ENCODE measurements at regions not wholly inside any gene's neighbourhood (a gene's known extent, or its start where the extent isn't known, plus 50 kb on each side); places are given as distances from the start of the nearest gene placed in this dataset.
"Not testable (repeated sequence)": the region's sequence is repeated elsewhere in the genome, so short reads cannot be mapped to it uniquely, and the experiment has no call there.

DNA sequence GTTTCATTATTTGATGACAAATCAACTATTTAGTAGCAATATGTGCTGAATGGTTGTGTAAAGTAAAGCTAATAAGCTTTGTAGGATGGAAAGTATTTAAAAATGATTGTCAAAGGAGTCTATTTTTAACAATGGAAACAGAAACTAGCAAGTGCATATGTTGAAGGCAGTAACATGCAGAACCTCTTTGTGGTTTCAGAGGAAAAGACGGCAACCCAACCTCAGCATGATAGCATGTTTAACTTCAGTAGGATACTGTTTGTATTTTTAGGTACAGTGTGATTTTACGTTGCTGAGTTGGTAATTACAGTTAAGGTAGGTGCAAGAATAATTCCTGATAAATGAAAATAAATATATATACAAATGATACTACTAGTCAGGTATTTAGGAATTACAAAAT, 545.4 kb downstream of the CDY1 start:
- H4K20me1 ChIP-seq (ENCODE audit: insufficient read depth, low read length); in situ Hi-C loops (cut with HindIII; ENCODE audit: extremely low pct_ligation_motif_present, low pct_unique_long_range_greater_than_20kb); H3K27me3 ChIP-seq (ENCODE audit: control insufficient read depth in 1 of 2, insufficient read depth in 2 of 2, low read length in 2 of 2); FAIRE-seq; BruUV-seq (replicated peaks); H3K9ac ChIP-seq (ENCODE audit: insufficient read depth, low read depth, low read length); H3K4me2 ChIP-seq (ENCODE audit: low read depth, low read length); H3K79me2 ChIP-seq (ENCODE audit: insufficient read depth, low read length); H3K9me3 ChIP-seq (ENCODE audit: low read length); H2AFZ ChIP-seq (ENCODE audit: low read length); H3K36me3 ChIP-seq (replicated peaks in 1 of 2; ENCODE audit: control insufficient read depth in 1 of 2, insufficient read depth in 2 of 2, low read length in 2 of 2); intact Hi-C loops (cut with micrococcal nuclease; ENCODE audit: unreplicated experiment); POLR2A ChIA-PET; DNase-seq (ENCODE audit: low spot score); H3K4me3 ChIP-seq (replicated peaks in 1 of 3; ENCODE audit: insufficient read depth in 1 of 3, low read depth in 2 of 3, low read length in 3 of 3); ATAC-seq; H3K27ac ChIP-seq (ENCODE audit: extremely low read length, insufficient read depth, low read length); CTCF ChIA-PET (ENCODE audit: low intra/inter-chr PET ratio, low total read pairs); H3K4me1 ChIP-seq (ENCODE audit: insufficient read depth, low read length): not testable (repeated sequence)
- no CpG with 5 or more reads among the region's 2 CpGs for WGBS (ENCODE audit: low lambda C conversion rate)

DNA sequence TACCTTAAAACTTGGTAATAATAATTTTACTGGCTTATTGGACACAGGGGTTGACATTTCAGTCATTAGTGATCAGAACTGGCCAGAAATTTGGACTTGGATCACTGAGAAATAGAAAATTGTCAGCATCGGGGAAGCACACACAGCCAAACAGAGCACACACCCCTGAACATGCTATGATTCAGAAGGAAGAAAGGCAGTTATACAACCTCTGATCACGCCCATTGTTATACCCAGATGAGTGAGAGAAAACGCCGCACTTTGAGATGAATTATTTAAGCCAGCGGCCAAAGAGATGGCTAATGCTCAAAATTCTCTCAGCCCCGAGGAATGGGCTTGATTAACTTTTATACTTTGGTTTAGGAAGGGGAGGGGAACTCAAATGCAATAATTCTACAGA, 557.4 kb downstream of the CDY1 start:
- ATAC-seq; H3K79me2 ChIP-seq (ENCODE audit: insufficient read depth, low read length); H3K4me2 ChIP-seq (ENCODE audit: low read depth, low read length); DNase-seq (ENCODE audit: low spot score); FAIRE-seq; H3K27me3 ChIP-seq (ENCODE audit: control insufficient read depth in 1 of 2, insufficient read depth in 2 of 2, low read length in 2 of 2); H2AFZ ChIP-seq (ENCODE audit: low read length); H3K27ac ChIP-seq (ENCODE audit: extremely low read length, insufficient read depth, low read length); H3K4me3 ChIP-seq (replicated peaks in 1 of 3; ENCODE audit: insufficient read depth in 1 of 3, low read depth in 2 of 3, low read length in 3 of 3); H3K9me3 ChIP-seq (ENCODE audit: low read length); H3K9ac ChIP-seq (ENCODE audit: insufficient read depth, low read depth, low read length); intact Hi-C loops (cut with micrococcal nuclease; ENCODE audit: unreplicated experiment); H3K4me1 ChIP-seq (ENCODE audit: insufficient read depth, low read length); H4K20me1 ChIP-seq (ENCODE audit: insufficient read depth, low read length); CTCF ChIA-PET (ENCODE audit: low intra/inter-chr PET ratio, low total read pairs); BruUV-seq (replicated peaks); in situ Hi-C loops (cut with HindIII; ENCODE audit: extremely low pct_ligation_motif_present, low pct_unique_long_range_greater_than_20kb); POLR2A ChIA-PET; H3K36me3 ChIP-seq (replicated peaks in 1 of 2; ENCODE audit: control insufficient read depth in 1 of 2, insufficient read depth in 2 of 2, low read length in 2 of 2): not testable (repeated sequence)
- WGBS (ENCODE audit: low lambda C conversion rate): no CpG with 5 or more reads among the region's 6 CpGs

DNA sequence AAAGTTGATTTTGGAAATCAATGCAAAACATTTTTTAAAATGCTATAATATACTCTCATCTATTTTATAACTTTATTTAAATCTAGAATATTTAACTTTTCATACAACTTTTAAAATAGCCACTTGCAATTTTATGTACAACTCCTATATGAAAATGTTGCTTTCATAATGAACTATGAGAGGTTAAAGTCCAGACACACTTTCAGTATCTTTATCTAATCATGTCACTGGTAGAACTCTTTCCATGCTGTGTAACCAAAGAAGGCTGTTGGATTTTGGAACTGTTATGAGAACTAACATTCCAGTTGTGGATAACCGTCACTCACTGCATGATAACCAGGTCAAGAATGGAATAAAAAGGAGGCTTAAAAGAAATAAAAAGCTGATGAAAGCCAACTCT, 603.1 kb downstream of the CDY1 start:
- H3K4me2 ChIP-seq (ENCODE audit: low read depth, low read length); DNase-seq (ENCODE audit: low spot score); intact Hi-C loops (cut with micrococcal nuclease; ENCODE audit: unreplicated experiment); BruUV-seq (replicated peaks); H3K9ac ChIP-seq (ENCODE audit: insufficient read depth, low read depth, low read length); H2AFZ ChIP-seq (ENCODE audit: low read length); H3K27me3 ChIP-seq (ENCODE audit: control insufficient read depth in 1 of 2, insufficient read depth in 2 of 2, low read length in 2 of 2); FAIRE-seq; H4K20me1 ChIP-seq (ENCODE audit: insufficient read depth, low read length); ATAC-seq; H3K4me3 ChIP-seq (replicated peaks in 1 of 3; ENCODE audit: insufficient read depth in 1 of 3, low read depth in 2 of 3, low read length in 3 of 3); in situ Hi-C loops (cut with HindIII; ENCODE audit: extremely low pct_ligation_motif_present, low pct_unique_long_range_greater_than_20kb); H3K27ac ChIP-seq (ENCODE audit: extremely low read length, insufficient read depth, low read length); H3K79me2 ChIP-seq (ENCODE audit: insufficient read depth, low read length); H3K36me3 ChIP-seq (replicated peaks in 1 of 2; ENCODE audit: control insufficient read depth in 1 of 2, insufficient read depth in 2 of 2, low read length in 2 of 2); CTCF ChIA-PET (ENCODE audit: low intra/inter-chr PET ratio, low total read pairs); POLR2A ChIA-PET; H3K9me3 ChIP-seq (ENCODE audit: low read length); H3K4me1 ChIP-seq (ENCODE audit: insufficient read depth, low read length): not testable (repeated sequence)
- no CpG with 5 or more reads among the region's 1 CpG for WGBS (ENCODE audit: low lambda C conversion rate)

DNA sequence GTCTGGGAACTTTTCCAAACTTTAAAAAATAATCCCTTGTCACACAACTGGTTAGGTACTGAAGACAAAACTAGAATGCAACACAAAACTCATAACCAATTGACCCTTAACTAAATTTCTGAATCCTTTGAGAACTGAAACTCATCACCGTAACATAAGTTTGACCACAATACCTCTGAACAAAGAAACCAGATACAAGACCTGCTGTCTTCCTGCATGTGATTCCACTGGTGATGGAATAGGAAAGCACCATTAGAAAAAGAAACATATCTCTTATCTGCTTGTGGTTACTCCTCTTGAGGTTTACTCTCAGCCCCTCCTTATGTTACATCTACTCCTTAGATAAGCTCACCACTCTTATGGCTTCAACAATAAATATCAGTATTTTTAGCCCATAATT, 603.6 kb downstream of the CDY1 start:
- H3K9me3 ChIP-seq (ENCODE audit: low read length); H3K9ac ChIP-seq (ENCODE audit: insufficient read depth, low read depth, low read length); in situ Hi-C loops (cut with HindIII; ENCODE audit: extremely low pct_ligation_motif_present, low pct_unique_long_range_greater_than_20kb); POLR2A ChIA-PET; CTCF ChIA-PET (ENCODE audit: low intra/inter-chr PET ratio, low total read pairs); H3K27me3 ChIP-seq (ENCODE audit: control insufficient read depth in 1 of 2, insufficient read depth in 2 of 2, low read length in 2 of 2); FAIRE-seq; H4K20me1 ChIP-seq (ENCODE audit: insufficient read depth, low read length); H3K27ac ChIP-seq (ENCODE audit: extremely low read length, insufficient read depth, low read length); H3K36me3 ChIP-seq (replicated peaks in 1 of 2; ENCODE audit: control insufficient read depth in 1 of 2, insufficient read depth in 2 of 2, low read length in 2 of 2); H2AFZ ChIP-seq (ENCODE audit: low read length); H3K4me2 ChIP-seq (ENCODE audit: low read depth, low read length); H3K79me2 ChIP-seq (ENCODE audit: insufficient read depth, low read length); intact Hi-C loops (cut with micrococcal nuclease; ENCODE audit: unreplicated experiment); H3K4me1 ChIP-seq (ENCODE audit: insufficient read depth, low read length); BruUV-seq (replicated peaks); ATAC-seq; H3K4me3 ChIP-seq (replicated peaks in 1 of 3; ENCODE audit: insufficient read depth in 1 of 3, low read depth in 2 of 3, low read length in 3 of 3); DNase-seq (ENCODE audit: low spot score): not testable (repeated sequence)
- WGBS (ENCODE audit: low lambda C conversion rate): no CpG with 5 or more reads among the region's 1 CpG

DNA sequence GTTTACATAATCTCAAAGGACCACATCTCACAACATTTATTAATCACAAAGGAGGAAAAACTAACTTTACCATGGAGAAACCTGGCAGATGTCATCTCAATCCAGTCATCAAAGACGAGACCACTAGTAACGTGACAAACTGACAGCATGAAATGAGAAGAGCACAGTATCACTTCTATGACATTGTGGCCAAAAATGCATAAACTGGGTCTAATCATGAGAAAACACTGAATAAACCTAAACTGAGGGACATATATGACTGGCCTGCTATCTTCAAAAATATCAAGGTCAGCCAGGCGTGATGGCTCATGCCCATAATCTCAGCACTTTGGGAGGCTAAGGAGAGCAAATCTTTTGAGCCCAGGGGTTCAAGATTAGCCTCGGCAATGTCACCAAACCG, 619.0 kb downstream of the CDY1 start:
- in situ Hi-C loops (cut with HindIII; ENCODE audit: extremely low pct_ligation_motif_present, low pct_unique_long_range_greater_than_20kb); H3K36me3 ChIP-seq (replicated peaks in 1 of 2; ENCODE audit: control insufficient read depth in 1 of 2, insufficient read depth in 2 of 2, low read length in 2 of 2); intact Hi-C loops (cut with micrococcal nuclease; ENCODE audit: unreplicated experiment); H3K4me2 ChIP-seq (ENCODE audit: low read depth, low read length); DNase-seq (ENCODE audit: low spot score); H3K4me3 ChIP-seq (replicated peaks in 1 of 3; ENCODE audit: insufficient read depth in 1 of 3, low read depth in 2 of 3, low read length in 3 of 3); H3K27me3 ChIP-seq (ENCODE audit: control insufficient read depth in 1 of 2, insufficient read depth in 2 of 2, low read length in 2 of 2); H3K9me3 ChIP-seq (ENCODE audit: low read length); H3K4me1 ChIP-seq (ENCODE audit: insufficient read depth, low read length); H3K9ac ChIP-seq (ENCODE audit: insufficient read depth, low read depth, low read length); H4K20me1 ChIP-seq (ENCODE audit: insufficient read depth, low read length); H3K27ac ChIP-seq (ENCODE audit: extremely low read length, insufficient read depth, low read length); H3K79me2 ChIP-seq (ENCODE audit: insufficient read depth, low read length); ATAC-seq; H2AFZ ChIP-seq (ENCODE audit: low read length); FAIRE-seq; BruUV-seq (replicated peaks); CTCF ChIA-PET (ENCODE audit: low intra/inter-chr PET ratio, low total read pairs); POLR2A ChIA-PET: not testable (repeated sequence)
- WGBS (ENCODE audit: low lambda C conversion rate): no CpG with 5 or more reads among the region's 5 CpGs
